ENCODE measurements at regions not wholly inside any gene's neighbourhood (a gene's known extent, or its start where the extent isn't known, plus 50 kb on each side); places are given as distances from the start of the nearest gene placed in this dataset.

DNA sequence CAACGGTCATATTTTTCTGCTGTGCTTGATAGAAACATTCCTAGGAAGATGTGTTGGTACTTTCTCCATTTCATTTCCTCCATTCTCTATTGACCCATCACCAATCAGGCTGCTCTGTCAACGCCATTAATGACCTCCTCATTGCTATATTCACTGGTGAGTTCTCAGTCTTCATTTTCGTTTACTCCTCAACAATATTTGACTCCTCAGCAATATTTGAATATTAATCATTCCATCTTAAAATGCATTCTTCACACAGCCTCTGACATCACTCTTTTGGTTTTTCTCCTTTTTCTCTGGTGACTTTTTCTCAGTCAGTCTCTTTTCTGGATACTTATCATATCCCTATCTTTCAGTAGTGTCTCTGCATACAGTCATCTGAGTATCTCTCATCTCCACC lies 323.5 kb upstream of the CRIM1 start:
- no peak for DNase-seq (ENCODE audit: low read depth)
- no peak overlapping the region for H3K4me3 ChIP-seq (ENCODE audit: low read depth, low read length)
- no peak for TF ChIP-seq POLR2A (IDR thresholded peaks at IDR 0.05; ENCODE audit: extremely low read depth, insufficient read length)

DNA sequence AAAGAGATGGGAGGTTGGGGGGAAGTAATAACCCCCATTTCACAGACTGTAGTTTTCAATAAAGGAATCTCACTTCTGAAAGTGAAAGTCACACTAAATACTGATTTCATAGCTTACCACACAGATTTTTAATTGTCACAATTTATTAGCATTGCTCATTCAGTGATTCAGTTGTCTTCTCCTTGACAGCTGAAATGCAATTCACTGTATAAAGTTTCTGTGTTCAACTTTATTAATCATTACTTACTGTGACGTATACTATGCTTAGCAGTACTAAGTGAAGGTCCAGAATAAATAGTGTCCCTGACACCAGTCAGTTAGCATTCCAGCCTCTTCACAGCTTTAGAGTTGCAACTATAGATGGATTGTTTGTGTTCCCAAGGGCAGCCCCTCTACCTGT lies 324.1 kb upstream of the CRIM1 start:
- DNase-seq (ENCODE audit: low read depth): no peak
- TF ChIP-seq, protein P1, sequence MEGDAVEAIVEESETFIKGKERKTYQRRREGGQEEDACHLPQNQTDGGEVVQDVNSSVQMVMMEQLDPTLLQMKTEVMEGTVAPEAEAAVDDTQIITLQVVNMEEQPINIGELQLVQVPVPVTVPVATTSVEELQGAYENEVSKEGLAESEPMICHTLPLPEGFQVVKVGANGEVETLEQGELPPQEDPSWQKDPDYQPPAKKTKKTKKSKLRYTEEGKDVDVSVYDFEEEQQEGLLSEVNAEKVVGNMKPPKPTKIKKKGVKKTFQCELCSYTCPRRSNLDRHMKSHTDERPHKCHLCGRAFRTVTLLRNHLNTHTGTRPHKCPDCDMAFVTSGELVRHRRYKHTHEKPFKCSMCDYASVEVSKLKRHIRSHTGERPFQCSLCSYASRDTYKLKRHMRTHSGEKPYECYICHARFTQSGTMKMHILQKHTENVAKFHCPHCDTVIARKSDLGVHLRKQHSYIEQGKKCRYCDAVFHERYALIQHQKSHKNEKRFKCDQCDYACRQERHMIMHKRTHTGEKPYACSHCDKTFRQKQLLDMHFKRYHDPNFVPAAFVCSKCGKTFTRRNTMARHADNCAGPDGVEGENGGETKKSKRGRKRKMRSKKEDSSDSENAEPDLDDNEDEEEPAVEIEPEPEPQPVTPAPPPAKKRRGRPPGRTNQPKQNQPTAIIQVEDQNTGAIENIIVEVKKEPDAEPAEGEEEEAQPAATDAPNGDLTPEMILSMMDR (IDR thresholded peaks at IDR 0.05; ENCODE audit: low read depth, low read length): no peak
- TF ChIP-seq, protein P2, sequence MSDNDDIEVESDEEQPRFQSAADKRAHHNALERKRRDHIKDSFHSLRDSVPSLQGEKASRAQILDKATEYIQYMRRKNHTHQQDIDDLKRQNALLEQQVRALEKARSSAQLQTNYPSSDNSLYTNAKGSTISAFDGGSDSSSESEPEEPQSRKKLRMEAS (IDR thresholded peaks at IDR 0.05; ENCODE audit: low read depth, low read length): no peak
- TF ChIP-seq POLR2A (IDR thresholded peaks at IDR 0.05; ENCODE audit: extremely low read depth, insufficient read length) (no peak), MYC (IDR thresholded peaks at IDR 0.05; ENCODE audit: low read depth, low read length) (no peak)
- H3K4me3 ChIP-seq (ENCODE audit: low read depth, low read length): no peak overlapping the region

DNA sequence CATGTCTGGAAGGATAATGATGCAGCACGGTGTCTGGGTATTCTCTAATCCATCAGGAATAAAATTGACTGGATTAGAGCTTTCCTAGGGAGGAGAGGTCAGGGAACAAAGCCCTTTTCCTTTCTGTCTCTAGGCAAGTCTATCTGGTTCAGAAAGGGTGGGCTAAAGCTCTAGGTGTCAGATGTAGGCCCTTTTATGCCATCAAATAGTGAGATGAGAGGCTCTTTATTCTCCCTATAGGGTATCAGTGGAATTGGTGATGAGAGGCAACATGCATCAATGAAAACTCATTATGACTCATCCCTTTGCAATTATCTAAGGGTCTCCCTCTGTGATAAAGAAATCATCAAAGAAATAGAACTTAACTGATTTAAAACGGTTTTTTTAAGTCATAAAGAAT lies 328.0 kb upstream of the CRIM1 start:
- no peak for DNase-seq (ENCODE audit: low read depth)
- no peak for TF ChIP-seq MYC (IDR thresholded peaks at IDR 0.05; ENCODE audit: low read depth, low read length)
- TF ChIP-seq, protein P1 (IDR thresholded peaks at IDR 0.05; ENCODE audit: low read depth, low read length): no peak
- H3K4me3 ChIP-seq (ENCODE audit: low read depth, low read length): no peak overlapping the region

DNA sequence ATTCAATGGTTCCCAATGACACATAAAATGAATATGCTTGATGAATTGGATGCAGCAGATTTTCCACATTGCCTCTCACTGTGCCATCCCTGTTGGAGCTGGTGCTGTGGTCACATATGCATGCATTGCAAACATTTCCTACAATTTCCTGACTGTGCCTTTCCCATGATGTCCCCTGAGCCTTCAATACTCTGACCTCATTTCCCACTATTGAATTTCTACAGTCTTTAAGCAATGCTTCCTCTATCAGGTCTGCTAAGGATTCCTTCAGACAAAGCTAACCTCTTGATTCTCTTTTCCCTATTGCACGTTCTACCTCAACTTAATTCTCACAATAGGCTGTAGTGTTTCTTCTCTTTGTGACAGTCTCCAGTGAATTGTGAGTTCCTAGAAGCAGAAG lies 342.5 kb upstream of the CRIM1 start:
- DNase-seq (ENCODE audit: low read depth): no peak
- no peak overlapping the region for H3K4me3 ChIP-seq (ENCODE audit: low read depth, low read length)
- TF ChIP-seq, protein P2 (IDR thresholded peaks at IDR 0.05; ENCODE audit: low read depth, low read length): no peak
- TF ChIP-seq POLR2A (IDR thresholded peaks at IDR 0.05; ENCODE audit: extremely low read depth, insufficient read length) (no peak), MYC (IDR thresholded peaks at IDR 0.05; ENCODE audit: low read depth, low read length) (no peak)
- TF ChIP-seq, protein P1 (IDR thresholded peaks at IDR 0.05; ENCODE audit: low read depth, low read length): no peak

DNA sequence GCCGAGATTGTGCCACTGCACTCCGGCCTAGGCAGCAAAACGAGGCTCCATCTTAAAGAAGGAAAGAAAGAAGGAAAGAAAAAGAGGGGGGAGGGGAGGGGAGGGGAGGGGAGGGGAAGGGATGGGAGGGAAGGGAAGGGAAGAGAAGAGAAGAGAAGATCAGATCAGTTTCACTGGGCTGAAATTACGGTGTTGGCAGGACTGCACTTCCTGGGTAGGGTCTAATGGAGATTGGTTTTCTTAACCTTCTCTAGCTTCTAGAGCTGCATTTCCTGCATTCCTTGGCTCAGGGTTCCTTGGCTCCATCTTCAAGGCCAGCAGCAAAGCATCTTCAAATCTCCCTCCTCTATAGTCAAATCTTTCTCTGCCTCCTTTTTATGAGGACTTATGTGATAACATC lies 349.1 kb upstream of the CRIM1 start:
- TF ChIP-seq, protein P1 (IDR thresholded peaks at IDR 0.05; ENCODE audit: low read depth, low read length): no peak
- TF ChIP-seq POLR2A (IDR thresholded peaks at IDR 0.05; ENCODE audit: extremely low read depth, insufficient read length) (no peak), MYC (IDR thresholded peaks at IDR 0.05; ENCODE audit: low read depth, low read length) (no peak)
- TF ChIP-seq, protein P2 (IDR thresholded peaks at IDR 0.05; ENCODE audit: low read depth, low read length): no peak
- DNase-seq (ENCODE audit: low read depth): no peak
- no peak overlapping the region for H3K4me3 ChIP-seq (ENCODE audit: low read depth, low read length)

DNA sequence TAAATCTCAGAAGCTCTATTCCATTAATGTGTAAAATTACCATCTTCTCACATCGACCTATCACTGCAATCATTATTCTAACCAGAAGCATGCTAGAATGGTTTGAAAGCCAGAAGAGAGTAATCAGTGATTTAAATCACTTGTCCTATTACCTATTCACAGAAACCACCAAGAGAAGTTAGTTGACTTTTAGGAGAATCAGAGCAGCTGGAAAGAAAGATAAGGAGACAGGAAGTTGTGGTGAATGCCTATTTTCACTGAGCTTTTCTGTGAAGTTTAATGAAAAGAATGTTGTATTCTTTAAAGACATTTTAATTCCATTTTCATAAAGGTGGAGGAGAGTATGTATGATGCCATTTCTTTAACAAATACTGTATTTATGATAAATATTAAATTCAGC lies 352.6 kb upstream of the CRIM1 start:
- TF ChIP-seq, protein P2 (IDR thresholded peaks at IDR 0.05; ENCODE audit: low read depth, low read length): no peak
- no peak for TF ChIP-seq MYC (IDR thresholded peaks at IDR 0.05; ENCODE audit: low read depth, low read length)
- no peak overlapping the region for H3K4me3 ChIP-seq (ENCODE audit: low read depth, low read length)
- DNase-seq (ENCODE audit: low read depth): no peak

DNA sequence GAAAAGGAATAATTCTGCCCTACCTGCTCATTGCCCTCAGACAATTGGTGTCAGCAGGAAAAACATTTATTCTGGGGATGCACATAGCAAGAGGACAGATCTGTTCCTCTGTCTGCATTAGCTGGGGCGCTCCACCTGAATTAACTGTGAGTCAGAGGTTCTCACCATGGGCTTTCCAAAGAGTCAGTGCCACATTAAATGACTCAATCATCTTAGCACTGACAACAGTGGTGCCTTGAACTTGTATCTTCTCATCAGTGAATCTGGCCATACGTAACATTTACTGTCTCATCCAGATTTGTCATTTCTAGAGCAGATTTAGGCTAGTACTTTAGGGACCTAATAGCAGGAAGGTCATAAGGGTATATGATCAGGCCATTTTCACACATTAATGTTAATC lies 358.1 kb upstream of the CRIM1 start:
- no peak overlapping the region for H3K4me3 ChIP-seq (ENCODE audit: low read depth, low read length)
- DNase-seq (ENCODE audit: low read depth): no peak
- TF ChIP-seq MYC (IDR thresholded peaks at IDR 0.05; ENCODE audit: low read depth, low read length) (no peak), POLR2A (IDR thresholded peaks at IDR 0.05; ENCODE audit: extremely low read depth, insufficient read length) (no peak)
- TF ChIP-seq, protein P1 (IDR thresholded peaks at IDR 0.05; ENCODE audit: low read depth, low read length): no peak
- TF ChIP-seq, protein P2 (IDR thresholded peaks at IDR 0.05; ENCODE audit: low read depth, low read length): no peak
